ENCODE measurements at regions not wholly inside any gene's neighbourhood (a gene's known extent, or its start where the extent isn't known, plus 50 kb on each side); places are given as distances from the start of the nearest gene placed in this dataset.

- TF ChIP-seq POLR2AphosphoS5 (IDR thresholded peaks at IDR 0.05; ENCODE audit: low read depth): no peak
- TF ChIP-seq, protein P1, sequence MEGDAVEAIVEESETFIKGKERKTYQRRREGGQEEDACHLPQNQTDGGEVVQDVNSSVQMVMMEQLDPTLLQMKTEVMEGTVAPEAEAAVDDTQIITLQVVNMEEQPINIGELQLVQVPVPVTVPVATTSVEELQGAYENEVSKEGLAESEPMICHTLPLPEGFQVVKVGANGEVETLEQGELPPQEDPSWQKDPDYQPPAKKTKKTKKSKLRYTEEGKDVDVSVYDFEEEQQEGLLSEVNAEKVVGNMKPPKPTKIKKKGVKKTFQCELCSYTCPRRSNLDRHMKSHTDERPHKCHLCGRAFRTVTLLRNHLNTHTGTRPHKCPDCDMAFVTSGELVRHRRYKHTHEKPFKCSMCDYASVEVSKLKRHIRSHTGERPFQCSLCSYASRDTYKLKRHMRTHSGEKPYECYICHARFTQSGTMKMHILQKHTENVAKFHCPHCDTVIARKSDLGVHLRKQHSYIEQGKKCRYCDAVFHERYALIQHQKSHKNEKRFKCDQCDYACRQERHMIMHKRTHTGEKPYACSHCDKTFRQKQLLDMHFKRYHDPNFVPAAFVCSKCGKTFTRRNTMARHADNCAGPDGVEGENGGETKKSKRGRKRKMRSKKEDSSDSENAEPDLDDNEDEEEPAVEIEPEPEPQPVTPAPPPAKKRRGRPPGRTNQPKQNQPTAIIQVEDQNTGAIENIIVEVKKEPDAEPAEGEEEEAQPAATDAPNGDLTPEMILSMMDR (conservative IDR thresholded peaks at IDR 0.05; ENCODE audit: low read depth in 2 of 2): no peak
- no peak for TF ChIP-seq EZH2 (IDR thresholded peaks at IDR 0.05; ENCODE audit: low read depth, unreplicated experiment)
- no peak for TF ChIP-seq EZH2phosphoT487 (IDR thresholded peaks at IDR 0.05; ENCODE audit: unreplicated experiment)
- TF ChIP-seq, protein P2, sequence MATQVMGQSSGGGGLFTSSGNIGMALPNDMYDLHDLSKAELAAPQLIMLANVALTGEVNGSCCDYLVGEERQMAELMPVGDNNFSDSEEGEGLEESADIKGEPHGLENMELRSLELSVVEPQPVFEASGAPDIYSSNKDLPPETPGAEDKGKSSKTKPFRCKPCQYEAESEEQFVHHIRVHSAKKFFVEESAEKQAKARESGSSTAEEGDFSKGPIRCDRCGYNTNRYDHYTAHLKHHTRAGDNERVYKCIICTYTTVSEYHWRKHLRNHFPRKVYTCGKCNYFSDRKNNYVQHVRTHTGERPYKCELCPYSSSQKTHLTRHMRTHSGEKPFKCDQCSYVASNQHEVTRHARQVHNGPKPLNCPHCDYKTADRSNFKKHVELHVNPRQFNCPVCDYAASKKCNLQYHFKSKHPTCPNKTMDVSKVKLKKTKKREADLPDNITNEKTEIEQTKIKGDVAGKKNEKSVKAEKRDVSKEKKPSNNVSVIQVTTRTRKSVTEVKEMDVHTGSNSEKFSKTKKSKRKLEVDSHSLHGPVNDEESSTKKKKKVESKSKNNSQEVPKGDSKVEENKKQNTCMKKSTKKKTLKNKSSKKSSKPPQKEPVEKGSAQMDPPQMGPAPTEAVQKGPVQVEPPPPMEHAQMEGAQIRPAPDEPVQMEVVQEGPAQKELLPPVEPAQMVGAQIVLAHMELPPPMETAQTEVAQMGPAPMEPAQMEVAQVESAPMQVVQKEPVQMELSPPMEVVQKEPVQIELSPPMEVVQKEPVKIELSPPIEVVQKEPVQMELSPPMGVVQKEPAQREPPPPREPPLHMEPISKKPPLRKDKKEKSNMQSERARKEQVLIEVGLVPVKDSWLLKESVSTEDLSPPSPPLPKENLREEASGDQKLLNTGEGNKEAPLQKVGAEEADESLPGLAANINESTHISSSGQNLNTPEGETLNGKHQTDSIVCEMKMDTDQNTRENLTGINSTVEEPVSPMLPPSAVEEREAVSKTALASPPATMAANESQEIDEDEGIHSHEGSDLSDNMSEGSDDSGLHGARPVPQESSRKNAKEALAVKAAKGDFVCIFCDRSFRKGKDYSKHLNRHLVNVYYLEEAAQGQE (IDR thresholded peaks at IDR 0.05; ENCODE audit: unreplicated experiment): no peak
- no peak for TF ChIP-seq ZNF331 (CRISPR knock-in tag; IDR thresholded peaks at IDR 0.05; ENCODE audit: low read depth)
- no peak for TF ChIP-seq NANOG (IDR thresholded peaks at IDR 0.05; ENCODE audit: borderline replicate concordance)
- TF ChIP-seq JUNB (IDR thresholded peaks at IDR 0.05; ENCODE audit: unreplicated experiment): no peak
Observed at GRCh38 chr7:84669177-84669732, 474.7 kb upstream of the SEMA3A start.

All from GM23338 (cell line).